Stimulated activated CD8-positive, alpha-beta memory T cell treated with anti-CD3 and anti-CD28 coated beads, Interleukin-4, amount 100 ng/mL, for 1 hour (primary cell): ENCODE measurements at regions not wholly inside any gene's neighbourhood (a gene's known extent, or its start where the extent isn't known, plus 50 kb on each side); places are given as distances from the start of the nearest gene placed in this dataset.

ENCODE experiments used
- DNase-seq, 2 donors: peaks; one replicate each; pipeline ENCODE4 v3.0.0-alpha.2; 2020; ENCODE audit warnings: low read depth in 2 of 2, low spot score in 1 of 2

DNA sequence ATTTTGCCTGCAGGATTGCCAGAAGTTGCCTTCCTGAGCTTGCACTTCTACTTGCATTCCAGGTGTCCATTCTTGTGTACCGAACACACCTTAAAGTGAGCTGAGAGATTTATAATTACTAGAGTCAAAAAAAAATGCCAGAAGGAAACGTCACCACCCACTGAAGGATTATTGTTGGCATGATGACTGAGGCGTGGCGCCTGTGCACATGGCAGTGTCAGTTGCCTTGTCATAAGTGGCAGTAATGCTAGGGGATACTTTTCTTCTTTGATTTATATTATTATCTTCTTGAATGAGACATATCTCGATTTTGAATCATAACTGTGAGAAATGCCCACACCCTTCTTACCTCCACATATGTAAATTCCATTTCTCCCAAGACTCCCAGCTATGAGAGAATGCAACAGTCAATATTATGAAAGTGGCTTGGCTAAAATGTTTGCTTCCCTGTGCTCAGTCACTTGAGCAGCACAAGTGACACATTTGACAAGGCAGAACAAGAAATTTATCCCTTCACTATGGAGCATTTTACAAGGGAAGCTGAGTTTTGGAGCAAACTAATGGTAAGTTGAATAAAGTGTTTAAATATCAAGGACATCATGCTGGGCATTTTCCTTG is 149.5 kb upstream of the SASH1 start:
- DNase-seq = no peak

DNA sequence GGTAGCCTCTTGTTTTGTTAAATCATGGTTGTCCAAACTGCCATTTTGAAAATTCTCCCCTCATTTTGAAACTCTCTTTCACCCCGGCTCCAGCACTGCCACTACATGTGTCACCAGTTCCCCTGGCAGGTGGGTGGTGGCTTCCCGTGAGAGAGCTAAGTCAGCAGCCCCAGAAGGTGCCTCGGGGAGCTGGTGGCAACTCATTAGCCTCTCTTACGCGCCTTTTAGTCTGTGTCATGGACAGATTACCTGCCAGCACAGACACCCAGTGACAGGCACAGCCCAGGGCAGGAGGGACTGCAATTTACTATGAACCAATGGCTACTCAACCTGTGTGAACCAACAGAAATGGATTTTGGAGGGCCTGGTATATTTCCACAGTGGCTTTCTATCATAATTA is 147.1 kb upstream of the SASH1 start:
- no peak for DNase-seq

DNA sequence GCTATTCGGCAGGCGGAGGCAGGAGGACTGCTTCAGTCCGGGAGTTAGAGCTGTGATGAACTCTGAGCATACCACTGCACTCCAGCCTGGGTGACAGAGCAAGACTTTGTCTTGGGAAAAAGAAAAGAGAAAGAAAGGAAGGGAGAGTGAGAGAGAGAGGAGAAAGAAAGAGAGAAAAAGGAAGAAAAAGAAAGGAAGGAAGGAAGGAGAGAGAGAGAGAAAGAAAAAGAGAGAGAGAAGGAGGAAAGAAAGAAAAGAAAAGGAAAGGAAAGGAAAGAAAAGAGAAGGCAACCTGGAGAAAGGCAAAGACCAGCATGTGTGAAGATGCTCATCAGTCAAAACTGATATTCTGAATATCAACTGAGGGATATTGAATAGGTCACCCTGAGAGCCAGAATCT is 143.1 kb upstream of the SASH1 start:
- DNase-seq = no peak

DNA sequence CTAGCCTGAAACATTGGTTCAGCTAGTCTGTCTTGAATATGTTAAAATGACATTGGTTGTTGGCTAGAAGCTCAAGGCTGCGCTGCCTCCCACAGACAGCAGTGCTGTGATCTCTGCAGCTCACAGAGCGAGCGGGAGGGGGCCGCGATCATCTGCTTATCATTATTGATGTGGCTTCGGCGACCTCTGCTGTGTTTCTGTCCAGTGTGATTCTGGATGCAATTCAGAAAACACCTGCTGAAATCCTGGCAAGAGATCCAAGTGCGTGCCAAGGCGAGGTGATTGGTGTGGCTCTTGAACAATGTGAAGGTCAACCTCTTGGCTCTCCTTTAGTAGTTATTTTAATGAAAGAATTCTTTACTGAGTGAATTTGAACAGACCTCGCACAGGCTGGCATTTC is 142.3 kb upstream of the SASH1 start:
- no peak for DNase-seq

DNA sequence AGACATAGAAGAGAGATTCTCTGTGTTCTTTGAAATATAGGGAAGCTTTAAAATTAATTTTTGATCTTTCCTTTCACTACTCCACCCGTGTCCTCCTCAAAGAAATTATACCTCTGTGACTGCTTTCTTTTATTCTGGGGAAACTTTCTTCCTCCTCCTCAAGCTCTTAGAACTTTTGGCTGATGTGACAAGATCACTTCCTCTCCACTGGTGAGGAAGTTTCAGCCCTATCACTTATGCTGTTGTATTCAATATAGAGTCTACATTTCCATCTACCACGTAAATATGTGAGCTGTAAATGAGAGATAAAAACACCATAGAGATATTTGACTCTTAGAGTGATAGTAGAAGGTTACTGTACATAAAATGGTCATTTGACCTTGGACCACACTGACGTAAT is 141.9 kb upstream of the SASH1 start:
- DNase-seq = no peak

DNA sequence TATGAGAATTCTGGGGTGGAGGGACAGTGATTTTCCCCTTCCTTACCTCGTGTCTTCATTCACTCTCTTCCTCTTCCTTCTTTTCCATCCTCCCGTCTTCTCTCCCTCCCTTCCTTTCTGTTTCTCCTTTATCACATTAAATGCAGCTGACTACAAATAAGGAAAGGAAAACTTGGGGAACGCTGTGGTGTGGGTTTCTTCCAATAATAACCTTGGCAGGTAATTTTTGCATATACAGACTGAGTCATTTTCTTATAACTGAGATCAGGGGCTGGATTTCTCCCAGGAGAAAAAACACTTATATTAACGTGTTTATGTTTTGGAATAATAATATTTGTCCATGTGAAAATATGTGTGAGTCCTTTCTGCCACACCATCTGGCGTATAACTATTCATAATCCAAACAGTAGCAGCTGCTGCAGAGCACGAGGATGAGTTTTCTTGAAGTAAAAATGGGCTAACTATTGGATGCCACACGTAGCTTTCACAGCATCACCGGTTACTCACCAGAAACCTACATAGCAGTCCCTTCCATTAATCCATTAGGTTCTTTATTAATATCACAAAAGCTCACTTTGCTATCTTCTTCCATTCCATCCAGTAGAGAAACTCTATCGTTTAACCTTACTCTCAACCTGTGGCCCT is 139.2 kb upstream of the SASH1 start:
- DNase-seq = no peak

DNA sequence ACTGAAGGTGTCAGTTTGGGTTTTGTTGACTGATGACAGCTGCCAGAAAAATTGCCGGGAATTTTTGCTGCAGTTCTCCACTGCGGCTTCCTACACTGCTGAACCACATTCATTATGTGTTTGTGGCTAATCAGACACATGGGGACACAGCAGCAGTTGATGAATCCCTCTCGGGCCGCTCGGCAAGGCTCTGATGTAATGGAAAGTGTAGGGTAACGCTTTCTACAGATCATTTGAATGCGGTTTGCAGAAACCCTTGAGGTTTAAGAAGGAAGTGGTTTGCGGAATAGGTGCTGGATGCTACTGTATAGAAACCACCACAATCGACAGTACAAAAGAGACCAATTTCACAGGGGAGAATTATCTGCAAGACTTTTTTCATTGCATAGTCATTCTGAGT is 138.7 kb upstream of the SASH1 start:
- DNase-seq = no peak

DNA sequence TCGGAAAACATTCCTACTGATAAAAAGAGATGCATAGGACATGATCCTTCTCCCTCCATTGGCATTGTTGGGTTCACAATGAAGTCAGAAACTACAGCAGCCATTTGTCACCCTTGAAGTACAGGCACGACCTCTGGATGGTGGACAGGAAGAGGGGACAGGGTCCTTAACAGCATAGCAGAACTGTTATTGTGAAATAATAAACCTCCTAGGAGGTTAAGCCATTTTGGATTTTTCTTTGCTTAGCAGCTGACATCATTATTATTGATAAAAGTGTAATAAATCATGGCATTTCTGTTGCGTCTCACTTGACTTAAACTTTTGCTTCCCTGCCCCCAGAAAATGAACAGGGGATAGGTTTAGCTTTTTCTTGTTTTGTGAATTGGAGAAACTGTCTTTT is 134.3 kb upstream of the SASH1 start:
- no peak for DNase-seq

DNA sequence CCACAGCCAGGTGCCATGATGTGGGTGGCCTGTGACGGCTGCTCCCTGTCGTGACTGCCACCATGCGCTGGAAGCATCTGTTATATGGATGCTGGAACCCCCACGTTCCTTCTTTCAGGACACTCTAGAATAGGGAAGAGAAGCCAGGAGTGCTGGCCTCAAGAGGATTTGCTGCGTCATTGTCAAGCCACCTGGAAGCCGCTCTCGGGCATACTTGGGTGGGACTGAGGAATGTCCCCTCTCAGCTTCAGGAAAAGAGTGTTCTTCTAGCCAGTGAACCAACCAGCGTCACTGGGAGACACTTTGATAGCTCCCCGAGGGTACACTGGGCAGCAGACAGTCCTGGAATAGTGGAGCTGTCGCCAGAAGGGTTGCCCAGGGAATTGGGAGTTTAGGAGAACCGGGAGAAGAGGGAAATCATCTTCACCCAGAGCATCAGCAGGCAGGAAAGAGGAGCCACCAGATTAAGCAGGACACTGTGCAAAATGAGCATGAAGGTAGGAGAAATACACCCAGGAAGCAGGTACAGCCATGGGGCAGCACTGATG is 130.8 kb upstream of the SASH1 start:
- no peak for DNase-seq

DNA sequence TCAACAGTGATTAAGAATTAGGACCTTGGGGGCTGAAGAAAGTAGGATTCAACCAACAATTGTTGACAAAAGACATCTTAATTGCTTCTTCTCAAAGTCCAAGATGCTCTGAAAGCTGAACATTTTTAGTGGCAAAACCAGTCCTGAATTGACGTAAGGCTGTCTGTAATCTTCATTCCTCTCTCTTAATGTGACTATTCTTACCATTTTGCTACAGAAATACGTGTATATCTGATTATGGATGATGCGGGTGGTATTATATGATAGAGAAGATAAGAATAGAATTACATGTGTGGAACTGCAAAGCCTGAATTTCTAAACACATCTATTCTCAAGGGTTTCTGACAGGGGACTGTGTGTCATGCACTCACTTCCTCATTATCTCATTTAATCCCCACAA is 130.3 kb upstream of the SASH1 start:
- no peak for DNase-seq

DNA sequence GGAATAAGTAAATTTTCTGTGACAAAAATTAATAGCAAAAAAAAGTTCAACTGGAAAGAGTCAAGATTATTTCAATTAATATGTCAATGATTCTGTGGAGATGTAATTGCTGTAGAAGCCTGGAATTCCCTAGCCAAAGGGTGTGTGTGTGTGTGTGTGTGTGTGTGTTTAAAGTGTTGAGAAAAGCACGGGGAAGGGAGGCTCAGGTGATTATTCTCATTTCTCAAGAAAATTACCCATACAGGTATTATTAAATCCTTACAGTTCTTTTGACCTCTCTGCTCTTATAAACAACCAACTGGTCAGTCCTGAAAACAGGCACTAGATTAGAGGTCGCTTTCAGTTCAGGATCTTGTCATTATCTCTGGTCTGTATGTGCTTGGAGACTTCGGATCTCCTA is 129.3 kb upstream of the SASH1 start:
- no peak for DNase-seq

DNA sequence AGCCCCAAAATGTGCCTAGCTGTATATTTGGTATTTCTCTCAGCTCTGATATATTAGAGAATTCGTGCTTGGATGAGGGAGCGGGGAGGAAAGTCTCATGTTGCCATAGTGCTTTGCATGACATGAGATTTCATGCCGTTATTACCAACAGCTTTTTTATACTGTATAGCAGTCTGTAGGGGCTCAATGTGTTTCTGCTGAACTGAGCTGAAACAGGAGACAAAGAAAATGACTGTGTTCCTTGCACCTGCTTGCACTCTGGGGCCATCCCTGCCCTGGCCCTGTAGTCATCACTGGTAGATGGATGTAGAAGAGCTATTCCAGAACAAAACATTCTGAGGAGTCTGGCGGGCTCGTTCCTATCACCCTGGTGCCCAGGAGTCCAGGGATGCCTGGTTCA is 128.0 kb upstream of the SASH1 start:
- DNase-seq = no peak

DNA sequence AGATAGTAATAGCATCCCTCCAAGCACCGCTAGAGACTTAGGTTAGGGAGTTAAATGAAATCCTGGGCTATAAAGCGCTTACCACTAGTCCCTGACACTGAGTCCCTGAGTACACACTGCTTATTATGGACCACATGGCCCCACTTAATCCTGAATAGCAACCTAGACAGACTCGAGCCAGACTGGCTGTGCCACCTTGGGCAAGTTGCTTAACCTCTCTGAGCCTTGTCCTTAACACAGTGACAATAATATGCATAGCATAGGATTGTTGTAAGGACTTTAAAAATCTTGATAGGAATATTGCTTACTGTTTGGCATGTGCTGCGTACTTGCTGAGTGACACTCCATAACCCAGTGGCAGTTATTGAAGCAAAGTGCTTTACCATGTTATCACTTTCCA is 125.6 kb upstream of the SASH1 start:
- DNase-seq = no peak

DNA sequence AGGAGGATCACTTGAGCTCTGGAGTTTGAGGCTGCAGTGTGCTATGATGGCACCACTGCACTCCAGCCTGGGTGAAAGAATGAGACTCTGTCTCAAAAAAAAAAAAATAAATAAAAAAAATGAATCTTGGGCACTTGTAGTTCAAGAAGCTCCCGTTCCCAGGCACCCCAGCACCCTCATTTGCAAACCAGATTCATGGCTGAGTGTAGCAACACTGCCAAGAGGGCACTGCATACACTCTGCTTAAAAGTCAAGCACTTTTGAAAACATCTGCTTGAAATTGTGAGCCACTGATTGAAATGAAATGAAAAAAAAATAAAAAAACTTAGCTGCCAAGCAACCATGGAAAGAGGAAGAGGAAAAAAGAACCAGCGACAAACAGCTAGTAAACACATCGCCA is 124.7 kb upstream of the SASH1 start:
- DNase-seq = no peak

DNA sequence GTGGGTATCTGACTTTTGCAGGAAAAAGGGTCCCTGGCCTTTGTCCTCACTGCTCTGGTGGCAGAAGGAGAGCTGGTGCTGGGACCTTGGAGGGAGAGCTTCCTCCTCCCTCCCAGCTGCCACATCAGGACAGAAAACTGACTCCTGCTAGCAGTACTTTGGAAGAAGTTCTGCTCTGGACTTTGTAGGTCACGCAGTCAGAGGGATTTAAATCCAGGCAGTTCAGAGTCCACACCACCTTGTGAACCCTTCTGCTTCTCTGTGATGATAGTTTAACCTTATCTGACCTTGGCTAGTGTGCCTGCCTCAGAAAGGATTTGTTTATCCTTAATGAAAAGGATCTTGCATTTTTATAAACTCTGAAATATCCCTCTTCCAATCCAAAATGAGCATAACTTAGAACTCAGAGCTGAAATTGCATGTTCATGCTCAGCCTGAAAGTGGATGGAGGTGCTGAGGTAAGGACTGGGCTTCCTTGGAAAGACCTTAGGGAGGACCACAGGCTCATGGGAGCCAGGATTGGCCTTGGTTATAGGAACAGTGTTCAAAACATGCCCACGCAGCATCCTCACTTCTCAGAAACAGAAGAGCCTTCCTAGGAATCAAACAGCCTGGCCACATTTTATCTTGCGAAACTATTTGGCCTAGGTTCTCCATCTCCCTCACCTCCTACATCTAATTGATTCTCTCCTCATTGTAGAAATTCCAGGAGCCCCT is 123.9 kb upstream of the SASH1 start:
- no peak for DNase-seq

DNA sequence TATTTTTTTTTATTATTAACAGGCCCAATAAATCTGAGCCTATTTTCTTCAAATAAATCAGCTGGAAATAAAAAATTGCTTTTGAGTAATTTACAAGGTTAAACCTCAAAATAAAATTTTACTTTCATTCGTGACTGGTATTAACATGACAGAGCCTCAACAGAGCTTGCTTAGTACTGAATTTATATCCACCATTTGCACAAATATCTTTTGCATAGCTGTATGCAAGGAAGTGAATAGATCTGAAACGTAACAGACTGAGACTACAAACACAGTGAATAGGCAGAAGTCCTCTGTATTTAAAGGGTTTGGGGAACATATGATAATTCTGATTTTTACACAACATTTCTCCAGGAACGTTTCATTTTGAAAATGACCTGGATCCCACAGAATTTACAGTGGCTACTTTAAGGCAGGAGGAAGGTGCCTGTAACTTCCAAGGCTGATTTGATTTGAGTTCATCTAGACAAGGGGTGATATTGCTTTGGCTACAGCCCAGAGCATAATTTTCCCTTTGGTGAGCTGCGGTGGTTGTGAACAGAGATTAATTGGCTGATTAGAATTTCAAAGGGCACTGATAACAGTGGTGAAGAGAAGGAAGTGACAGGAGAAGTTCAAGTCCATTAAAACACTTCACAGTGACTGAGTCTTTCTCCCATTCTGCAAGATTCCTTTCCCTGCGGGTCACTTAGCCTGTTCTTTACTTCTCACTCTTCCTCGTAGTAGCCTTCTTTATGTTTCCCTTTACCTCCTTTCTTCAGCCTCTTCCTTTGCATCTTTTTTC is 121.2 kb upstream of the SASH1 start:
- no peak for DNase-seq

DNA sequence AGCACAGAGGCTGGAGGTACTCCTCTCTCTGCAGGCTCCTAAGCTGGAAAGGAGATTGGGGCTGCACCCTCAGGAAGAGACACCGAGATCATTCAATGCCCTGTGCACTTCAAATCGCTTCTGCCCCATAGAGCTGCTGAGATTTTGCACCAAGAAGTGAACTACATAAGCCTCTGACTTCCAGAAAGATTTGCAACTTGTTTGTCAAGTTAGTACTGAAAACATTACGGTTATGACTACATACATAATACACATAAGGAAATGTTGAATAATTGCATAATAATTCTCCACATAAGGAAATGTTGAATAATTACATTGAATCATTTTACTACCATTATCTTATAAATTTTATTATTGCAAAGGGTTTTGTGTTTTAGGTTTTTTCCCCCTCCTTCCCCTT is 120.3 kb upstream of the SASH1 start:
- no peak for DNase-seq

DNA sequence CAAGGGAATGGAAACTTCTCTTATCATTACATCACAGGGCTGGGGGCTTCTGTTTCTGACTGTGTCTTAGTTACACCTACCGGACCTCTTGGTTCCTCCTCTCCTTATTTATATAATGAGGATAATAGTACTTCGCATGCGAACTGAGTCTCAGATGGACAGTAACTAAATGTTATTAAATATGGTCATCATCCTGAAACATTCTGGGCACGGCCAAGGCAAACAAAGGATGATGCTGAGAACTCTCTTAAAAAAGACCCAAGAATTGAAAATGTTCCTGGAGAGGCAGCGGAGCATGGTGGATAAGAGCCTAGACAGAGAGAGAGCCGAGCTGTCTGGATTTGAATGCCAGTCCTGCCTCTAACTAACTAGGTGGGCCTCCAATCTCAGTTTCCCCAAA is 119.8 kb upstream of the SASH1 start:
- no peak for DNase-seq

DNA sequence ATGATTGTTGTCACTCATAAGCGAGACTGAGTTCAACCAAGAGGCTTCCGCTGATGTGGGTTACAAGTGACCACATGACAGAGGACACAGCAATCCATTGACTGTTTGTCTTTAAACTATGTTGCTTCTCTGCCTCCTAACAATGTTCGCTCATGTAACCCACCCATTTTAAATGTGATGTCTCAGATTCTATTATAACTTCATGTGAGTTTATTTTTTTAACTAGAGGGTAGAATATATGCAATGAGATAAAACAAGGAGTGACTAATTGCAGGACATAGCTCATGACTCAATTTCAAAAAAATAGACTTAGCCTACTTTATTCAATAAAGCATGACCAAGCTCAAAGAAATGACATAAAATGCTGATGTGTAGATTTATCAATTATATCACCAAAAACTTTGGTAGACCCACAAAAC is 119.2 kb upstream of the SASH1 start:
- no peak for DNase-seq

DNA sequence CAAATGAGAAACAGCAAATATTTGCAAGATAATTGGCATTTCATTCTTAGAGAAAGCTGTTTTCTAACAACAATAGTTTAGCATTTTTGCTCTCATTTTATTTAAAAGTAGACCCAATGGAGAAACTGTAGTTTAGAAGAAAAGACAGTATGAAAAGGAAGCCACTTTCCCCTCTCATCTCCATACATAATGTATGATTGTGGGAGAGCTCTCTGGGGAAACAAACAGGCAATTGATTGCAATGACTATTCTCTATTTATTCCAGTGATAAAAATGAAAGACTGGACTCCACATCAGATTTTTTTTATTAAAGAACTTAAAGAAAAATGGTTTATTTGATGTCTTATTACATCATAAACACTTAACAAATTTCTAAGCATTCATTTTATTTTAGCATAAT is 116.8 kb upstream of the SASH1 start:
- no peak for DNase-seq

DNA sequence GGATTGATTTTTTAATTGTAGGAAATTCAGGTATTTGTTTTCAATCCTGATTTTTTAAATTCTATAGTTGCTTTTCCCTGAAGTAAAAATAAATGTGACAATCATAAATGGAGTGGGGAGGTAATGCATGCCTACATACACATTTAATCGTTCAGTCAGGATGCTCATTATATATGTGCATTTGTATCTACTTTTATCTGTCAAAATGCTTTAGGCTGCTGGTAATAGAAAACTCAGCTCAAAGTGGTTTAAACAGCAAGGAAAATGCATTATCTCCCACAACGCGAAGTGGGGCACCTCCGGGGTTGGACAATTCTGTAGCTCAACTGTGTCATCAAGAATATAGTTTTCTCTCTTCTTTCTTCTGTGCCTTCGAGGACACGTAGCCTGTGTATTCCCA is 116.4 kb upstream of the SASH1 start:
- DNase-seq = no peak

DNA sequence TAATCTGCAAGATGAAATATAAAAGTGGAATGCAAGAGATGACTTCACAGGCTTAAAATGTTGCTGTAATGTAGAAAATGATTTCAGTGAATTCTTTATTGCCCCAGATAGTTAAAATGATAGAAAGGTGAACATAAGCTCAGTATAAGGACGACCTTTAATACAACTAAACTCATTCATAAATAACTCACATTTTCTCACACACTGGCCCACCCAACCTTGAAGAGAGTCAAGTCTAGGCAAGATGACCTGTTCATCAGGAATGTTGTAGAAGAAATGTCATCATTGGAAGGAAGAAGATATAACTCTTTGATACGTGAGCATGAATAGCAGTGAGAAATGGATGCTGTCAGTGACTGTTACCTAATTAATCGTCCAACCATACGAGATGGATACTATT is 111.1 kb upstream of the SASH1 start:
- no peak for DNase-seq
